HEK293 (cell line): ENCODE measurements at regions not wholly inside any gene's neighbourhood (a gene's known extent, or its start where the extent isn't known, plus 50 kb on each side); places are given as distances from the start of the nearest gene placed in this dataset.

Source experiments
- CTCF ChIP-seq: fragments of 450-650 bp; formaldehyde crosslinking; IDR thresholded peaks from 2 replicates; pipeline ENCODE4 v1.5.1; 2016; ENCODE audit warnings: missing biosample characterization, missing genetic modification characterization
- ELK4 ChIP-seq: IDR thresholded peaks from 2 replicates; pipeline ENCODE4 v1.6.1; 2011; ENCODE audit warnings: mild to moderate bottlenecking, low read depth, low read length, borderline replicate concordance
- GFI1B ChIP-seq: fragments of 450-650 bp; formaldehyde crosslinking; IDR thresholded peaks from 2 replicates; pipeline ENCODE4 v1.5.1; 2016; ENCODE audit warnings: missing biosample characterization, missing genetic modification characterization
- GLIS1 ChIP-seq: fragments of 450-650 bp; formaldehyde crosslinking; IDR thresholded peaks from 2 replicates; pipeline ENCODE4 v1.5.1; 2016; ENCODE audit warnings: missing biosample characterization, missing genetic modification characterization
- GLIS2 ChIP-seq: fragments of 450-650 bp; formaldehyde crosslinking; IDR thresholded peaks from 2 replicates; pipeline ENCODE4 v1.5.1; 2016; ENCODE audit warnings: missing biosample characterization, missing genetic modification characterization
- KLF10 ChIP-seq: fragments of 450-650 bp; IDR thresholded peaks from 2 replicates; pipeline ENCODE4 v1.5.1; 2018; ENCODE audit warnings: missing biosample characterization, mild to moderate bottlenecking, missing genetic modification characterization
- RBAK ChIP-seq: fragments of 450-650 bp; formaldehyde crosslinking; IDR thresholded peaks from 2 replicates; pipeline ENCODE4 v1.5.1; 2016; ENCODE audit warnings: missing biosample characterization, missing genetic modification characterization
- ZNF274 ChIP-seq, 2 experiments: fragments of 200-500 bp in 1 of 2; fragments of 450-650 bp in 1 of 2; sonication (Bioruptor generic) in 1 of 2; formaldehyde crosslinking in 1 of 2; IDR thresholded peaks; 2 replicates each; pipeline versions ENCODE4 v1.5.1 to v1.6.1; 2014 to 2016; ENCODE audit warnings: borderline replicate concordance in 1 of 2, inconsistent platforms in 1 of 2, low read length in 1 of 2, missing biosample characterization in 1 of 2, missing genetic modification characterization in 1 of 2
- ZNF423 ChIP-seq: fragments of 450-650 bp; formaldehyde crosslinking; IDR thresholded peaks from 2 replicates; pipeline ENCODE4 v1.5.1; 2016; ENCODE audit warnings: missing biosample characterization, missing genetic modification characterization
- ZNF843 ChIP-seq: fragments of 450-650 bp; formaldehyde crosslinking; IDR thresholded peaks from 2 replicates; pipeline ENCODE4 v1.5.1; 2016; ENCODE audit warnings: missing biosample characterization, missing genetic modification characterization
- TF ChIP-seq, protein P1 (sequence below): fragments of 450-650 bp; formaldehyde crosslinking; IDR thresholded peaks from 2 replicates; pipeline ENCODE4 v1.5.1; 2016; ENCODE audit warnings: missing biosample characterization, missing genetic modification characterization, borderline replicate concordance

GRCh38 chr11:81484196-81484595 lies 1249.5 kb downstream of the FAM181B start:
- TF ChIP-seq RBAK (tag by site-specific recombination) (no peak), CTCF (tag by site-specific recombination) (no peak), KLF10 (tag by site-specific recombination) (no peak), ZNF274 (IDR thresholded peaks at IDR 0.05; ENCODE audit: low read length) (no peak), ZNF274 (tag by site-specific recombination; IDR thresholded peaks at IDR 0.05; ENCODE audit: borderline replicate concordance) (no peak), GFI1B (tag by site-specific recombination) (no peak), ELK4 (no peak), ZNF843 (no peak), ZNF423 (tag by site-specific recombination) (no peak), GLIS1 (tag by site-specific recombination) (no peak), GLIS2 (no peak)
- TF ChIP-seq, protein P1, sequence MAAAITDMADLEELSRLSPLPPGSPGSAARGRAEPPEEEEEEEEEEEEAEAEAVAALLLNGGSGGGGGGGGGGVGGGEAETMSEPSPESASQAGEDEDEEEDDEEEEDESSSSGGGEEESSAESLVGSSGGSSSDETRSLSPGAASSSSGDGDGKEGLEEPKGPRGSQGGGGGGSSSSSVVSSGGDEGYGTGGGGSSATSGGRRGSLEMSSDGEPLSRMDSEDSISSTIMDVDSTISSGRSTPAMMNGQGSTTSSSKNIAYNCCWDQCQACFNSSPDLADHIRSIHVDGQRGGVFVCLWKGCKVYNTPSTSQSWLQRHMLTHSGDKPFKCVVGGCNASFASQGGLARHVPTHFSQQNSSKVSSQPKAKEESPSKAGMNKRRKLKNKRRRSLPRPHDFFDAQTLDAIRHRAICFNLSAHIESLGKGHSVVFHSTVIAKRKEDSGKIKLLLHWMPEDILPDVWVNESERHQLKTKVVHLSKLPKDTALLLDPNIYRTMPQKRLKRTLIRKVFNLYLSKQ (tag by site-specific recombination) = no peak
